NCI-H345 treated with DMSO at 0.1 percent for 48 hours (cell line): ENCODE measurements at regions not wholly inside any gene's neighbourhood (a gene's known extent, or its start where the extent isn't known, plus 50 kb on each side); places are given as distances from the start of the nearest gene placed in this dataset.
"Not testable (repeated sequence)": the region's sequence is repeated elsewhere in the genome, so short reads cannot be mapped to it uniquely, and the experiment has no call there.

Source experiments
- DNase-seq: peaks from one replicate; lab custom pipeline; 2025; ENCODE audit not compliant: unreplicated experiment; lab: John Stamatoyannopoulos, UW

DNA sequence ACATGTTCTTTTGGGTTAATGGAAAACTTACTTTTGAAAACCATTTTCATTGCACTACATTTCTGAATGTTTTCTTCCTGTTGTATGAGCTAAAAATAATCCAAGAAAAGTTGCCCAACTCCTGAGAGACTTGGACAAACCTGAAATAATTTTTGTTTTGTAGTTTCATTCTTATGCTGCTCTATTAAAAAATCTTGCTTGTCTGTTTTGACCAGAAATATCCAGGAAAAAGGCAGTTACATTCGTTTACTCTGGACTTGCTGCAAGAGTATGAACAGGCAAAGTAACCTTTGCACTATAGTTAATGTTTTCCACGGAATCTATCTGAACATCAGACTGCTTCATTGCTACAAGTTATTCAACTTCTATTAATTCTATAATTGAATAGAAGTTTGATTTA lies 200.1 kb upstream of the DAB2 start:
- DNase-seq = no peak

DNA sequence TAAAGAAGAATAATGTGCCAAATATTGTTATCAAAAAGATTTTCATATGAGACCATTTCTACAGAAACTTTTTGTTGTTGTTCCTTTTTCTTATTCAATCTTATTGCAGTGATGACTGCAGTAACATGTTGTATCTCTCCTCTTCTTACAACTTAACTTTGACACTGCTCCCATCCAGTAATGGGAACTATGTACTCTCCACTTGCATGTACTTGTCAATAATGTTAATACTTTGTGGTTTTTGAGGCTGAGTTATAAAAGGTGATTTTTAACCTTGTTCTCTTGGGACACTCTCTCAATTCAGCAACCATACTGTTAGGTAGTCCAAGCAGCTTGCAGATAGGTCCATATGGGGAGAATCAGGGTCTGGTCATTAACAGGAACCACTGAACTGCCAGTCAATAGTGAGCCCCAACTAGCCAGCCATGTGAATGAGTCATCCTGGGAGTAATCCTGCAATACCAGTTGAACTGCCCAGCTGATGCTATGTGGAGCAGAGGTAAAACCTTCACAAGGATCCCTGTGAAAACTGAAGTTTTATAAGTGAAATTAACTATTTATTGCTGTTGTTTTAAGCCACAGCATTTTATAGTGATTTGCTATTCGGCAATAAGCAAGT lies 199.6 kb upstream of the DAB2 start:
- DNase-seq = no peak

DNA sequence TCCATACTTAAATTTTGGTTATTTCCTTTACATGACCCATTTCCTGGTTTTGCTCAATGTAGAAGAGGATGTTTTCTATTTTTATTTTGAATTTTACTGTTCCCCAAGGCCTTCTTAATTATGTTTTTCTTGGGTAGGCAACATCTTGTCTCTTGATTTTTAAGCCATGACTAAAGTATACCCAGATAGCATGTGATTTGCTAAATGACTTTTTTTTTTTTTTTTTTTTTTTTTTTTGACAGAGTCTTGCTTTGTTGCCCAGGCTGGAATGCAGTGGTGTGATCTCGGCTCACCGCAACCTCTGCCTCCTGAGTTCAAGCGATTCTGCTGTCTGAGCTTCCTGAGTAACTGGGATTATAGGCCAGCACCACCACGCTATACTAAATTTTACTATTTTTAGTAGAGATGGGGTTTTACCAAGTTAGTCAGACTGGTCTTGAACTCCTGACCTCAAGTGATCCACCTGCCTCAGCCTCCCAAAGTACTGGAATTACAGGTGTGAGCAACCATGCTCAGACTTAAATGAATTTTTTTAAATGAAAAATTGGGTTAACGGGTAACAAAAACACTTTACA lies 198.6 kb upstream of the DAB2 start:
- DNase-seq = no peak

DNA sequence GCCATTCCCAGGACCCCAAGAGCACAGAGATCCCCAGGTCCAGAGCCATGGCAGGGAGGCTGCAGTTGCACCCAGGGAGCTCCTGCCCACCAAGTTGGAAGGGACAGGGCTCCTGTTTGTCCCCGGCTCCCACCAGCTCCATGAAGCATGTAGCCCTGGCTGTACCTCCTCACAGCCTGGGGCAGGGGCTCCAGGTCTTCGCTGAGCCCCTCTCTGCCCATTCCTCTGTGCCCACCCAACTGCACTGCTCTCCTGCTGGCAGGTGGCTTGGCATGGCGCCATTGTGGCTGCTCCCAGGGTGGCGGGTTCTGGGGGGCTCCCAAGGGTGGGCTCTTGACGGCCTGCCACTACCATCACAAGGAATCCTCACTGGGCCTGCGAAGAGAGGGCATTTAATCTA lies 197.5 kb upstream of the DAB2 start:
- no peak for DNase-seq

DNA sequence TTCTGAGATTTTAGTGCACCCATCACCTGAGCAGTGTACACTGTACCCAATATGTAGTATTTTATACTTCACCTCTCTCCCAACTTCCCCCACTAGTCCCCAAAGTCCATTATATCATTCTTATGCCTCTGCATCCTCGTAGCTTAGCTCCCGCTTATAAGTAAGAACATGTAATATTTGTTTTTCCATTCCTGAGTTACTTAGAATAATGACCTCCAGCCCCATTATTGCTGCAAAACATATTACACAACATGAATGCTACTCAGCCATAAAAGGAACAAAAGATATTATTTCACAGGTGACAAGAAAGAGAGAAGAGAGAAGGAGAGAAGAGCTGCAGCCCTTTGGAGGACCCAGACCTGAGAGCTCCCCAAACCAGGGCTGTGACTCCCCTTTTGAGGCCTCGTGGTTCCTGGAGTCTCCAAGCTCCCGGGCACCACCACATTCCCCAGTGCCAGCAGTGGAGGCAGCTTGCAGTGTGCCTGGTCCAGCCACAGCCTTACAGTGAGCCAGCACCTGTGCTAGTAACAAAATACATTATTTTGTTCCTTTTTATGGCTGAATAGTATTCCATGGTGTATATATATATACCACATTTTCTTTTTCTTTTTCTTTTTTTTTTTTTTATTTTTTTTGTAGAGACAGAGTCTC lies 194.5 kb upstream of the DAB2 start:
- no peak for DNase-seq

DNA sequence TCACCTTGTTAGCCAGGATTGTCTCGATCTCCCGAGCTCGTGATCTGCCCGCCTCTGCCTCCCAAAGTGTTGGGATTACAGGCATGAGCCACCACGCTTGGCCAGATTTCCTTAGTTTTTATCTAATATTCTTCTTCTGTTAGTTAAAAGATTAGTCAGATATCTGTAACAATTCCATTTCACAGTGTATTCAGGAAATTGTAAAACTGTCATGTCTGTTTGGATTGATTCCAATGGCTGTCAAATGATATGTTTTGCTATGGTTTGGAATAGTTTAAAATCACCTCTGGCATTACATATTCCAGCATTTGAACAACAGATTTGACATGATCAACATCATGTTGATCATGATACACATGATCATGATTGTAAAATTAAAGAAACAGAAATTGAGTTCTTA lies 193.6 kb upstream of the DAB2 start:
- DNase-seq = no peak

DNA sequence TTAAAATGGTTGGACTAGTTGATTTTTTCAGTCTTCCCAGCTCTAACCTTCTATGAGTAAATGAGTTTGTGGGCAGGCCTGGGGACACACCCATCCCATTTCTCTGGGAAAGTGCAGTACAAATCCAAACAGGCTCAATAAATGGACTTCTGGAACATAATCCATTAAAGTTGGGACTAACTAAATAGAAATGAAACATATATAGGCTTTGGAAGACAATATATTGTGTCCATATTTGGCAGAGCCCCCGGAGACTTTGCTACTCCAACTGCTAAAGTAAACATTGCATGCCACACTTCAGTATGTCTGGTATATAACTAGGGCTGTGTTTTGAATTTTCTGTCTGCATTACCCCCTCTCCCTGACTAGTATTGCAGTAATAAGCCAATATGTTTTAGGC lies 191.4 kb upstream of the DAB2 start:
- DNase-seq = no peak

DNA sequence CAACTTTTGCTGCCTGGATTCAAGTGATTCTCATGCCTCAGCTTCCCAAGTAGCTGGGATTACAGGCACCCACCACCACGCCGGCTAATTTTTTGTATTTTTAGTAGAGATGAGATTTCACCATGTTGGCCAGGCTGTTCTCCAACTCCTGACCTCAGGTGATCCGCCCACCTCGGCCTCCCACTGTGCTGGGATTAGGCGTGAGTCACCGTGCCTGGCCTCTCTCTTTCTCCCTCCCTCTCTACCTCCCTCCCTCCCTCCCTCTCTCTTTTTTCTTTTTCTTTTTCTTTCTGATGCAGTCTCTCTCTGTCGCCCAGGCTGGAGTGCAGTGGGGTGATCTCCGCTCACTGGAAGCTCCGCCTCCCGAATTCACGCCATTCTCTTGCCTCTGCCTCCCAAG lies 186.3 kb upstream of the DAB2 start:
- not testable (repeated sequence) for DNase-seq

DNA sequence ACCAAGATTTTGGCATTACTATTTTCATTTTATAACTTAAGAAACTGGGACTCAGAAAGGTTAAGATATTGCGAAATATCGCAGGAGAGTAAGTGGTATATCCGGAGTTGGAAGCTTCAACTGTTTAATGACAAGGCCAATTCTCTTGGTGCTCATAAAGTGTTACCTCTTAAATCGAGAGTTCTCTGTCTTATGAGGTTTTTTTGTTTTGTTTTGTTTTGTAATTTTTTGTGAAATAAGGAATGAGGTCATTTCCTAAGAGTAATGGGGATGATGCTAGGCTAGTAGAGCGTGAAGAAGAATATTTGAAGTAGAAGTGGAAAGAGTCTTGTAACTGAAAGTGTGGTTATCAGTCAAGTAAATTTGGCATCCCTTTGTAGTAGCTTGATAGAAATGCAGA lies 183.2 kb upstream of the DAB2 start:
- no peak for DNase-seq

DNA sequence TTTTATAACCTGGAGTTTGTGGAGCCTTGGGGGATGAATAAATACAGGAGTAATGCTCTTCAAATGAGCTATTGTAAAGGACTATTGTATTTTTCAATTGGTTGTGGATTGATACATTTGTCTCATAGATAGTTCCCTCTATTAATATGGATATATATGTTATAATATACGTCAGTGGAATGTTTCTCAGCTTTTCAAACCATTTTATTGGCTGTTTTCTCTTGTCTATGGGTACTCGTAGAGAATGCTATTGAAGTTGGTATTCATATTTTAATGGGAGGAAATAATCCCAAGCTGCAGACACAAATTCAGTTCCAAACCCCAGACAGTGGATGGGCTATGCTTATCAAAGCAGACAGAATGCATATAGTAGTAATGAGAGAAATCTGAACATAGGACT lies 181.8 kb upstream of the DAB2 start:
- DNase-seq = no peak

DNA sequence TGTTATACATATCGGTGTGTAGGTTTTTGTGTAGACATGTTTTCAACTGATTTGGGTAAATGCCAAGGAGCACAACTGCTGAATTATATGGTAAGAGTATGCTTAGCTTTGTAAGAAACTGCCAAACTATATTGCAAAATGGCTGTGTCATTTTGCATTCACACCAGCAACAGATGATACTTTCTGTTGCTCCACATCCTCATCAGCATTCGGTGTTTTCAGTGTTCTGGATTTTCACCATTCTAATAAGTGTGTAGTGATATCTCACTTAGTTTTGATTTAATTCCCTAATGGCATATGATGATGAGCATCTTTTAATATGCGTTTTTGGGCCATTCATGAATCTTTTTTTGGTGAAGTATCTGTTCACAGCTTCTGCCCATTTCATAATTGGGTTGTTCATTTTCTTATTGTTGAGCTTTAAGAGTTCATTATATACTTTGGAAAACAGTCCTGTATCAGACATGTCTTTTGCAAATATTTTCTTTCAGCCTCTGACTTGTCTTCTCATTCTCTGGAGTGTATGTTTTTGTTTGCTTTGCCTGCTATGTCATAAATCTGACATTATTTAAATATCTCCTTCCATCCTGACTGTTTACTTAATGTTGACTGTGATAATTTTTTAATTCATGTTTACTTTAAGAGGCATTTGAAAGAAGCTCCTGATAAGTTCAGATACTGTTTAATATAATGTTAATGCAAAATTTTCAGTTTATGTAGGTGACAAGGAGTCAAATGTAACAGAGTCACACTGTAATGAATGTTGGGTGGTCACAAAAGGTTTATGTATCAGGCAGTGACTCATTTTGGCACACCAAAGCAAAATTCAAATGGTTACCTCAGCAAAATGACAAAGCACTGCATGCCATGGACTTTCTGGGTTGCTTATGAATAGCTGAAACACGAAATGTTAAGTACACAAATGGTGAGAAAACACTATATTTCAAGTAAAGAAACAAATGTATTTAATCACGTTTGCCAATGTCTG lies 181.1 kb upstream of the DAB2 start:
- no peak for DNase-seq

DNA sequence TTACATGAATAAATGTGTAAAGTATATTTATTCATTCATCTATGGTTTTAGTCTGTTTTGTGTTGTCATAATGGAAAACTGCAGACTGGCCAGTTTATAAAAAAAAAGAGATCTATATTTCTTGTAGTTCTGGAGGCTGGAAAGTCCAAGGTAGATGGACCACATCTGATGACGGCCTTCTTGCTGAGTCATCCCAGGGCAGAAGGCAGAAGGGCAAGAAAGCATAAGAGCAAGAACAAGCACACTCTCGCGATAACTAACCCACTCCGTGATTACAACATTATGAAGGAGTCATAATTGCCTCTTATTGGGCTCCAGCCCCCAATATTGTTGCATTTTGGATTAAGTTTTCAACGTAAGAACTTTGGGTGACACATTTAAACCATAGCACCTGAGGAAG lies 180.4 kb upstream of the DAB2 start:
- no peak for DNase-seq

DNA sequence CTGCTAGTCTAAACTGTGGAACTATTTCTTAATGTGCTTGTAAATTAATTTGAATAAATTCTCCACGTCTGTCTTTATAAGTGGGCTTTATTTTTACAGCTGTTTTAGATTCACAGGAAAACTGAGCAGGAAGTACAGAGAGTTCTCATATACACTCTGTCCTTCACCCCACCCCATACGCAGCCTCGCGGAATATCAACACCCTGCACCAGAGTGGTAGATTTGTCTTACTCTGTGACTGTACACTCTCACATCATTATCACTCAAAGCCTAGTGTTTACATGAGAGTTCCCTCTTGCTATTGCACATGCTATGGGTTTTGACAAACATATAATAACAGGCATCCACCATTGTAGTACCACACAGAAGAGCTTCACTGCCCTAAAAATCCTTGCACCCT lies 179.7 kb upstream of the DAB2 start:
- no peak for DNase-seq

DNA sequence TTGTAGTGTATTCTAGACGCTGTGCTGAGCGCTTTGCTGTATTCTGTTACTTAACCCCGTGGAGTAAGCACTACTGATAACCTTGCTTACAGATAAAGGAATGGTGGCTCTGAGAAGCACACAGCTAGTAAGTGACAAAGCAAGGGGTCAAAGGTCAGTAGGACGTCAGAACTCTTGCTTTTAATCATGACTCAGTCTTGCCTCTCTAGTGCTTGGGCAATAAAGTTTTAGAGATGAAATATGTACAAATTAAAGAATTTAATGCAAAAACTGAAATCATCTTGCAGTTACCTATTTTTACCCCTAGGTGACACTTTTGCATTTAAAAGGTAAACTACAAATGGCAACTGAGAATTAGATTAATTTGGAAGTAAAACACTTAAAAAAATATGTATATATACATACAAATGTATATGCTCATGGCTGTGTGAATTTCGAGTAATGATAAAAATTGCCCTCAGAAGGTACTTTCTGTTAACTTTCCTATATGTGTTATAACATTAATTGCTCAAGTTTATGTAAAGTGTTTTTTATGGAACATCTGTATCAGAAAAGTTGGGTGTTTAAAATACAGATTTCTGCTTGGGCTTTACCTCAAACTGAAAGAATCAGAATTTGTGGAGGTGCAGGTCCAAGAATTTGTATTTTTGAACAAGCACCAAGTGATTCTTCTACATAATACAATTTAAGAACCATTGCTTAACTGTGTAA lies 175.1 kb upstream of the DAB2 start:
- DNase-seq = no peak

DNA sequence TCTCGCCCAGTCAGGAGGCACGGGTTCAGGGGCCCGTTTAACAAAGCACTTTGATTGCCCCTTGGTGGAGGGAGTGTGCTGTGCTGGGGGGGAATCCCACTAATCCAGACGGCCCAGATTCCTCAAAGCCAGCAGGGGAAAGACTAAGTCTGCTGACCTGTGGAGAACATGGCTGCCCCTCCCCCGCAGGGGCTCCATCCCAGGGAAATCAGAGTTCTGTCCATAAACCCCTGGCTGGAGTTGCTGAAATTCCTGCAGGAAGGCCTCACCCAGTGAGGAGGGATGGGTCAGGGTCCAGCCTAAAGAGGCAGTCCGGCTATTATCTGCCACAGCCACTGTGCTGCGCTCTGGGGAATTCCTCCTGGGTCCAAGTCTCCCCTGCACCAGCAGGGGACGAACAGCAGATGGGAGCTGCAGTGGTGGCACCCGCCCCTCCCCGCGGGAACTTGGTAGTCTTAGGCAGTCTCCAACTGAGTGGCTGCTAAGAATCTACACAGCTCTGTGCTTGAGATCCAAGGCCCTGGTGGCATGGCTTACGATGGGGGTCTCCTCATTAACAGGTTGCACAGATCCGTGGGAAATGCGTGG lies 174.0 kb upstream of the DAB2 start:
- DNase-seq = no peak

DNA sequence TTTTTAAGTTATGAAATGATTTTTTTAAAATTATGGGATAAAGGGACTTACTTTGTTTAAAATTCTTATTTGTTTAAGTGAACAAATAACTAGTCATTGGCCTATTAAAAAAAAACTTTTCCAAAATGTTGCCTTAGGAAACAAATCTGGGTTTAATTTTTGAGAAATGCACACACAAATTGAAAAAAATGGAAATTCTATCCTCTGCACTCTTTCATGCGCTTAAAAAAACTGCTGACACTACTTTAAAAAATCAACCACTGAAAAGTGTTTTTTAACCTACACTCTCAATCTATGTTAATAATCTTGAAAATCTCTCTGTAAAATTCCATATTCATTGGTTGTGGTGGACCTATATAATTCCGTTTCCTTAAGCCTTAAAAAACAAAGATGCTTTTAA lies 163.4 kb upstream of the DAB2 start:
- DNase-seq = no peak

DNA sequence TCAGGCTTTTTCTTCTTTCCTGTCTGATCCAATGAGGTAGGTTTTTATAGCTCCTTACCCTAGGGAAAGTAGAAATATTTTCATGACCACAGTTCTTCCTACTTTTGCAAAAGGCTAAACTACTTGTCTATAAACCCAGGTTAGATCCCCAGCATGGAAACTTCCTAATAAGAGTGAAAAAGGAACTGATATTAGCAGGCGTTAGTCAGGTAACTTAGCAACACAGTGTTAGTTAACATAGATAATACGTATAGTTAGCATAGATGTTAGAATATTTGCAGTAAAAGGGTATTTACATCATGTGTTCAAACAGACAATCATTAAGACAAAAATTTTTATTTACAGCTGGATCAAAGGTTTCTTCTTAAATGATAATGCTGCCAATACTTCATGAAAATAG lies 162.9 kb upstream of the DAB2 start:
- no peak for DNase-seq

DNA sequence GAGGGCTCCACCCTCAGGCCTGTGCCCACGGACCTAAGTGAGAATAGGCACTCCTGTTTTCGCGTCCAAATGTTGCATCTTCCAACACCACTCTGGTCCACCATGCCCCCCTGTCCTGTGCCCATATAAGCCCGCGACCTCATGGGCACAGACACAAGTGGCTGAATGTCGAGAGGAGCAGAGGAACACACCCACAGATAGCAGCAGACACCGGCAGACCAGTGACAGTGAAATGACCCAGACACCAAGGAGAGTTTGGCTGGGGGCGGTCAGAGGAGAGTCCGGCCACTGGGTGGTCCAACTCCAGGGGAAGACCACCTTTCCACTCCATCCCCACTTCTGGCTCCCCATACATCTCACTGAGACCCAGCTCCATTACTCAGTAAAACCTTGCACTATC lies 161.4 kb upstream of the DAB2 start:
- no peak for DNase-seq

DNA sequence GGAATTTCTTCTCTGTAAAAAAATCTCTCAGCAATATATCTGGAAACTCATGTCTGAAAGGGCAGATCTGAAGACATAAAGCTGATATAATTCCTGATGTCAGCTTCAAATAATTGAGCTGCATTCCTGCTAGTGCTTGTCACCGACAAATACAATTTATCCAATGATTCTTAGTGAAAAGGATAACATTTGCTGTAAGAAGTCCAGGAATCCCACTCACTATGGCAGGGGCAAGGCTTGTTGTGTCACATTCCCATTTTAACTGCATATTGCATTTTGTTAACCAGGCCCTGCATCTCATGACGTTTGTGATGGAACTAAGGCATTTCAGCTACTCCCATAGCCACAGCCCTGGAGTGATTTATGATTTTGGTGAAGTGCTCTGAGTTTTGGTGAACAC lies 160.1 kb upstream of the DAB2 start:
- DNase-seq = no peak

DNA sequence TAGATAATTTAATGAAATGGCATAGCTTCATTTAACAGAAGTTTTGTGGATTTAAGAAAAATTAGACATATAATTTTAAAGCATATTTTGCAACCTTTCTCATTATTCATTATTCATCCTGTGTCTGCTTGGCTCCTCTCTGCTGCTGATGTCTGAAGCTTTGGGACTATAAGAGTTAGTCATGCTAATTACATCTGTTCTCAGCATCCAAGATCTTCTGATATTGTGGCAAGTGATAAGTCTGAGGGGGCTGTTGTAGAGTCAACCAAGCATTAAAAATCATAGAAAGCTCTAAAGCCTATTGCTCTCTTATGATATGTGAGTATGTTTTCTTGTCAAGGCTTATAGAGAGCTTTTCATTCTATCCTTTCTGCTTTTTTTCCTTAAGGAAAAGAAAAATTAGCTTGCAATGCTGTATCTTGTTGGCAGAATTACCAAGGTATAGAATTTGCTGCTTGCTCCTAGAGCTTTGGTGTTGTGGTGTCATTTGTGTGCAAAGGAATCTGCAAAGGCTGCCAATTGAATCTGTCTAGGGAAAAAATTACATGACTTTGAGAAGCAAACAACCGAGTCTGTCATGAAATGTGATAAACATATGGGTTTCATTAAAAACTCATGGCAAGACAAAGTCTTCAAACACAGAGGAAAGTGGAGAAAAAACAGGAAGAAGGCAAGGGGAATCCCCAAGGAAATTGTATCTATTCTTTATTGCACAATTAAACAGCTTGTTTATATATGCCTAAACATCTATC lies 156.1 kb upstream of the DAB2 start:
- DNase-seq = no peak
